Upper lobe of left lung (tissue), 4 donors: ENCODE measurements at regions not wholly inside any gene's neighbourhood (a gene's known extent, or its start where the extent isn't known, plus 50 kb on each side); places are given as distances from the start of the nearest gene placed in this dataset.
"Not testable (repeated sequence)": the region's sequence is repeated elsewhere in the genome, so short reads cannot be mapped to it uniquely, and the experiment has no call there.

Source experiments
- EP300 ChIP-seq, 4 donors: sonication (generic); formaldehyde crosslinking; IDR thresholded peaks; one replicate each; pipeline ENCODE4 v1.5.1; 2017; ENCODE audit warnings: antibody characterized with exemption in 4 of 4, control low read depth in 2 of 4
- POLR2A ChIP-seq, 4 donors: fragments of 450-650 bp; IDR thresholded peaks; one replicate each; pipeline ENCODE4 v1.5.1; 2016 to 2017; ENCODE audit warnings: antibody characterized with exemption in 4 of 4, mild to moderate bottlenecking in 2 of 4
- POLR2AphosphoS5 ChIP-seq, 2 donors: sonication (generic); formaldehyde crosslinking; IDR thresholded peaks; one replicate each; pipeline ENCODE4 v1.5.1; 2017; ENCODE audit warnings: antibody characterized with exemption in 2 of 2
- TF ChIP-seq, protein P1 (sequence below), 6 experiments: fragments of 450-650 bp in 4 of 6; fragments of 200-600 bp in 2 of 6; sonication (generic) in 2 of 6; IDR thresholded peaks; one replicate each; pipeline ENCODE4 v1.5.1; 2016 to 2019; ENCODE audit warnings: antibody characterized with exemption in 6 of 6

DNA sequence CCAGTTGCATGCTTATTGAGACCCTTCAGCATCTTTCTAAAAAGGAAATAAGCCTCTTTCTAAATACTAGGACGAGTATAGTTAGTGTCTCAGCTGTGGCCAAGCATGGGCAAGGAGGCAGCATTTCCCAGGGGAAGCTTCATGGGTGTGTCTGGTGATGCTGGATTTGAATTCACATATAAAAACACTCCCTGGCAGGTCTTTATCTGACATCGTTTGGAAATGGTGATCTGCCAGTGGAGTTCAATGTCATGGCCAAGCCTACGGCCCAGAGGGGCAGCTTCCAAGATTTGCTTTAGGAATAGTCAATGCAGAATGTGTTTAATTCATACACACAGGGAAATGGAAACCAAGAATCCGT lies 94.7 kb downstream of the SRGAP2 start:
- TF ChIP-seq, protein P1, sequence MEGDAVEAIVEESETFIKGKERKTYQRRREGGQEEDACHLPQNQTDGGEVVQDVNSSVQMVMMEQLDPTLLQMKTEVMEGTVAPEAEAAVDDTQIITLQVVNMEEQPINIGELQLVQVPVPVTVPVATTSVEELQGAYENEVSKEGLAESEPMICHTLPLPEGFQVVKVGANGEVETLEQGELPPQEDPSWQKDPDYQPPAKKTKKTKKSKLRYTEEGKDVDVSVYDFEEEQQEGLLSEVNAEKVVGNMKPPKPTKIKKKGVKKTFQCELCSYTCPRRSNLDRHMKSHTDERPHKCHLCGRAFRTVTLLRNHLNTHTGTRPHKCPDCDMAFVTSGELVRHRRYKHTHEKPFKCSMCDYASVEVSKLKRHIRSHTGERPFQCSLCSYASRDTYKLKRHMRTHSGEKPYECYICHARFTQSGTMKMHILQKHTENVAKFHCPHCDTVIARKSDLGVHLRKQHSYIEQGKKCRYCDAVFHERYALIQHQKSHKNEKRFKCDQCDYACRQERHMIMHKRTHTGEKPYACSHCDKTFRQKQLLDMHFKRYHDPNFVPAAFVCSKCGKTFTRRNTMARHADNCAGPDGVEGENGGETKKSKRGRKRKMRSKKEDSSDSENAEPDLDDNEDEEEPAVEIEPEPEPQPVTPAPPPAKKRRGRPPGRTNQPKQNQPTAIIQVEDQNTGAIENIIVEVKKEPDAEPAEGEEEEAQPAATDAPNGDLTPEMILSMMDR (IDR thresholded peaks at IDR 0.05) = not testable (repeated sequence)
- TF ChIP-seq POLR2AphosphoS5, POLR2A, EP300 (IDR thresholded peaks at IDR 0.05): not testable (repeated sequence)
